ENCODE measurements at regions not wholly inside any gene's neighbourhood (a gene's known extent, or its start where the extent isn't known, plus 50 kb on each side); places are given as distances from the start of the nearest gene placed in this dataset.

DNA sequence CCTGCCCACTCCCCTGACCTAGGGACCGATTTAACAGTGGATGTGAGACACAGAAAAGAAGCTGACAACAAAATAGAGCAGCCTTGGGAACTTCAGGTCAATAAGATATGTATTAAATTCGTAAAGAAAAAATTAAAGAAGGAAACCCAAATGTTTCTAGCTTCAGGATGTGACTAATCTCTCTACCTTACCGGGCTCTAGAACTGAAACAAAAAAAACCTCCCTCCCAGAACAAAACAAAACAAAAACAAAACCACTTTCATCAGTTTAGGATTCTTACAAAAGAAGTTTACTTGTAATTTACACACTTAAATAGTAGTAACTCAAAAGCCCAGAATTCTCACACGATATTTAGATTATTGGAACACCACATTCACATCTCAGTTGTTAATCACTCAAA, 185.8 kb upstream of the RPS6KA3 start:
- Mint-ChIP-seq H3K27ac (ENCODE audit: unreplicated experiment) (no peak overlapping the region), H3K4me1 (ENCODE audit: low read depth) (peaks cover 17% of the 10 kb centered on the region), H3K27me3 (ENCODE audit: low read depth) (no peaks in the 10 kb centered on the region), H3K4me3 (ENCODE audit: unreplicated experiment) (no peak overlapping the region), H3K36me3 (ENCODE audit: low read depth) (no peaks in the 10 kb centered on the region), H3K9me3 (ENCODE audit: low read depth) (peaks cover 5% of the 10 kb centered on the region)
- TF ChIP-seq CTCF (IDR thresholded peaks at IDR 0.05): no peak
- no peak for DNase-seq (ENCODE audit: low spot score)

DNA sequence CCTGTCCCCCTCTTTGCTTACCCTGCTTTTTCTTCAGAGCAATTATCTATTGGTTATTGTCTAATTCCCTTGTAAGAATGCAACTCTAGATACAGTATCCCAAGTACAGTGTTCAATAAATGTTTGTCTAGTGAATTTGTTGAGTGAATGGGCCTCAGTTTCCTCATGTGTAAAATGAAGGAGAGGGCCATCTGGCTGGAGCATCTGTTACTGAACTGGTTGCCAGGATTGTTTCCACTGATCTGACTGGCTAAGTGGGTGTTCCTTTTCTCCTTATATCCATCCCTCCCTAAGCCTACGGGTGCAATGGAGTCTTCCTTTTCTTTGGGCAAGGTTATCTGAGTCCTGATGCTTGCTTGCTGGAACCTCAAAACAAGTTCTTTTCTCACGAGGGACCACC, 185.2 kb upstream of the RPS6KA3 start:
- H3K27ac Mint-ChIP-seq (ENCODE audit: unreplicated experiment): no peak overlapping the region
- no peaks in the 10 kb centered on the region for H3K27me3 Mint-ChIP-seq (ENCODE audit: low read depth)
- DNase-seq (ENCODE audit: low spot score): no peak
- H3K36me3 Mint-ChIP-seq (ENCODE audit: low read depth): no peaks in the 10 kb centered on the region
- H3K9me3 Mint-ChIP-seq (ENCODE audit: low read depth): peaks cover 5% of the 10 kb centered on the region
- TF ChIP-seq CTCF (IDR thresholded peaks at IDR 0.05): no peak
- H3K4me3 Mint-ChIP-seq (ENCODE audit: unreplicated experiment): no peak overlapping the region
- peaks cover 17% of the 10 kb centered on the region for H3K4me1 Mint-ChIP-seq (ENCODE audit: low read depth)

DNA sequence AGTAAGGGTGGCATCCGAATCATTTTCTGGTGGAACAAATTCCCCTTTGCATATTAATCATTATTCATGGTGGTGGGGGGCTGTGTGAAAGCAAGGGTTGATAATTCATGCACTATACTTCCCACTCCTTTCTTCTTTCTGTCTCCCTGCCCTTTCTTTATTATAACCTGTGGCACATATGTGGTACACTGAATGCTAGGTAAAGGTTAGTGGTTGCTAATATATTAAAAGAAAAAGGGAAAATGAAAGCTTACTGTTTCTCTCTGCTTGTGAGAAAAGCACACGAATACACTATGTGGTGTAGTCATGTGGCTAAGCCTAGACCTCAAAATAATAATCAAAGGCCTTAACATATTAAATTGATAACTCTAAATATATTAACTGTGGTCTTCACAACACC, 178.4 kb upstream of the RPS6KA3 start:
- Mint-ChIP-seq H3K4me1 (ENCODE audit: low read depth) (peaks cover 5% of the 10 kb centered on the region), H3K27me3 (ENCODE audit: low read depth) (no peaks in the 10 kb centered on the region), H3K4me3 (ENCODE audit: unreplicated experiment) (no peak overlapping the region), H3K9me3 (ENCODE audit: low read depth) (no peaks in the 10 kb centered on the region), H3K36me3 (ENCODE audit: low read depth) (no peaks in the 10 kb centered on the region), H3K27ac (ENCODE audit: unreplicated experiment) (no peak overlapping the region)
- no peak for TF ChIP-seq CTCF (IDR thresholded peaks at IDR 0.05)
- DNase-seq (ENCODE audit: low spot score): no peak

GRCh38 chrX:20442597-20442996, 175.9 kb upstream of the RPS6KA3 start:
- H3K27ac Mint-ChIP-seq (ENCODE audit: unreplicated experiment): no peak overlapping the region

DNA sequence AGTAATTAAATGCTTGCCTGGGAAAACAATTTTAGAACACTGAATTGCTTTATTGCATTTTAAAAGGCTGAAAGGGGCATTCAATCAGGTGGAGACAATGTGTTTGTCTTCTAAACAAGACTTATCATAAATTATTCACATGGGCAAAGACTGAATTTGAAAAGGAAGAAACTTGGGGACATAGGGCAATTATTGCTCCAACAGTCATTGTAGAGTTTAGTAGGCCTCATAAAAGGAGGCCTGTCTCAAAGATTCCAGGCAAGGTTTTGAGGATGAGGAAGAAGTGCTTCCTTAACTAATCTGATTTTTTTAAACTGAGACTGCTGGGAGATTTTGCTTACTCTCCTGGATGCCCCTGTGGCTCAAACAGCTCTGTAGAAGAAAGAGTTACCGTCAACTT, 174.4 kb upstream of the RPS6KA3 start:
- no peaks in the 10 kb centered on the region for H3K4me1 Mint-ChIP-seq (ENCODE audit: low read depth)
- no peak for TF ChIP-seq CTCF (IDR thresholded peaks at IDR 0.05)
- H3K27me3 Mint-ChIP-seq (ENCODE audit: low read depth): no peaks in the 10 kb centered on the region
- no peak overlapping the region for H3K27ac Mint-ChIP-seq (ENCODE audit: unreplicated experiment)
- no peak overlapping the region for H3K4me3 Mint-ChIP-seq (ENCODE audit: unreplicated experiment)
- no peaks in the 10 kb centered on the region for H3K9me3 Mint-ChIP-seq (ENCODE audit: low read depth)
- no peaks in the 10 kb centered on the region for H3K36me3 Mint-ChIP-seq (ENCODE audit: low read depth)
- DNase-seq (ENCODE audit: low spot score): no peak

More at GRCh38 chrX:20442597-20442996, 175.9 kb upstream of the RPS6KA3 start:
- H3K27me3 Mint-ChIP-seq (ENCODE audit: low read depth): no peaks in the 10 kb centered on the region
- H3K36me3 Mint-ChIP-seq (ENCODE audit: low read depth): no peaks in the 10 kb centered on the region
- H3K4me1 Mint-ChIP-seq (ENCODE audit: low read depth): no peaks in the 10 kb centered on the region
- H3K4me3 Mint-ChIP-seq (ENCODE audit: unreplicated experiment): no peak overlapping the region
- peak; percentile 82 for TF ChIP-seq CTCF (IDR thresholded peaks at IDR 0.05)
- H3K9me3 Mint-ChIP-seq (ENCODE audit: low read depth): no peaks in the 10 kb centered on the region
- no peak for DNase-seq (ENCODE audit: low spot score)
